Chondrocyte (in vitro differentiated cells): ENCODE measurements at regions not wholly inside any gene's neighbourhood (a gene's known extent, or its start where the extent isn't known, plus 50 kb on each side); places are given as distances from the start of the nearest gene placed in this dataset.

ENCODE experiments used
- DNase-seq: peaks from one replicate; pipeline ENCODE4 v3.0.0; 2021; ENCODE audit warnings: mixed read lengths, low spot score
- H3K27ac Mint-ChIP-seq: one replicate; pipeline ENCODE4 v1.8.0; 2021; ENCODE audit warnings: mild to moderate bottlenecking, moderate library complexity, mixed read lengths; ENCODE audit not compliant: unreplicated experiment
- H3K27me3 Mint-ChIP-seq: 2 replicates; pipeline ENCODE4 v1.8.0; 2021; ENCODE audit warnings: low read depth, mixed read lengths
- H3K36me3 Mint-ChIP-seq: 2 replicates; pipeline ENCODE4 v1.8.0; 2021; ENCODE audit warnings: low read depth, mixed read lengths
- H3K4me1 Mint-ChIP-seq: 2 replicates; pipeline ENCODE4 v1.8.0; 2021; ENCODE audit warnings: low read depth, mild to moderate bottlenecking, mixed read lengths
- H3K4me3 Mint-ChIP-seq: one replicate; pipeline ENCODE4 v1.8.0; 2021; ENCODE audit warnings: mild to moderate bottlenecking, moderate library complexity, mixed read lengths; ENCODE audit not compliant: unreplicated experiment
- H3K9me3 Mint-ChIP-seq: 2 replicates; pipeline ENCODE4 v1.8.0; 2021; ENCODE audit warnings: low read depth, mixed read lengths
- TF ChIP-seq, protein P1 (sequence below): fragments of 200-600 bp; sonication (generic); IDR thresholded peaks from 2 replicates; pipeline ENCODE4 v1.5.0; 2021; ENCODE audit warnings: antibody characterized with exemption, mild to moderate bottlenecking, moderate library complexity

DNA sequence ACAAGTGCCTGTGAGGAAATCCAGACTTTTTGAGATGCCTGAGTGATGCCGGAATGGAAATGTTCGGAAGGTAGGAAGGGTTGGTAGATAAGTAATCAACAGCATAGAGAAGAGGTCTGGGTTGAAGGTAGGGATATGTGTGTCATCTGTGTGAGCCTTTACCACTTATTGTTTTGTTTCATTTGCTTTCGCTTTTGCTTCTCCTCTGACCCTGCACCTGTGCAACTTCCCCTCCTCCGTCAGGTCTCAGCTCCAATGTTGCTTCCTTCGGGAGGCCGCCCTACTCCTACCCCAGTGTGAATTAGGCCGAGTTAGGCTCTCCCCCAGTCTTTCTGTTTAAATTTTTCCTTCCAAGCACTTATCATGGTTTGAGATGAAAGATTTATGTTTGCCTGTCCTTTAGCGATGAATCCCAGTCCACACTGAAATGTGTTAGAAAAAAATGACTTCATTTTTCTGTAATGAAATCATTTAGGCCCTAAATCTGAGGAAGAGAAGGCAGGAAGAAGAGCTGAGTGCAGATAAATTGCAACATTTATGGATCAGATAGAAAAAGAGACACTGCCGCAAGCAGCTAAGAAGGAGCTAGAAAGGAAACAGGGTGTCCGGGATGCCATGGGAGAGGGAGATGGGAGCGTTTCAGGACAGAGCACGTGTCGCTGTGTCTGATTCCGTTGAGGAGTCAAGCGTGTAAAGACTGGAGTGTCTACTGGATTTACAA, 139.6 kb upstream of the PELI1 start:
- Mint-ChIP-seq H3K27me3 (no peaks in the 10 kb centered on the region), H3K36me3 (no peaks in the 10 kb centered on the region), H3K4me1 (peaks cover 16% of the 10 kb centered on the region), H3K4me3 (no peak overlapping the region), H3K27ac (no peak overlapping the region), H3K9me3 (no peaks in the 10 kb centered on the region)
- TF ChIP-seq, protein P1, sequence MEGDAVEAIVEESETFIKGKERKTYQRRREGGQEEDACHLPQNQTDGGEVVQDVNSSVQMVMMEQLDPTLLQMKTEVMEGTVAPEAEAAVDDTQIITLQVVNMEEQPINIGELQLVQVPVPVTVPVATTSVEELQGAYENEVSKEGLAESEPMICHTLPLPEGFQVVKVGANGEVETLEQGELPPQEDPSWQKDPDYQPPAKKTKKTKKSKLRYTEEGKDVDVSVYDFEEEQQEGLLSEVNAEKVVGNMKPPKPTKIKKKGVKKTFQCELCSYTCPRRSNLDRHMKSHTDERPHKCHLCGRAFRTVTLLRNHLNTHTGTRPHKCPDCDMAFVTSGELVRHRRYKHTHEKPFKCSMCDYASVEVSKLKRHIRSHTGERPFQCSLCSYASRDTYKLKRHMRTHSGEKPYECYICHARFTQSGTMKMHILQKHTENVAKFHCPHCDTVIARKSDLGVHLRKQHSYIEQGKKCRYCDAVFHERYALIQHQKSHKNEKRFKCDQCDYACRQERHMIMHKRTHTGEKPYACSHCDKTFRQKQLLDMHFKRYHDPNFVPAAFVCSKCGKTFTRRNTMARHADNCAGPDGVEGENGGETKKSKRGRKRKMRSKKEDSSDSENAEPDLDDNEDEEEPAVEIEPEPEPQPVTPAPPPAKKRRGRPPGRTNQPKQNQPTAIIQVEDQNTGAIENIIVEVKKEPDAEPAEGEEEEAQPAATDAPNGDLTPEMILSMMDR, result no peak
- DNase-seq, result no peak

DNA sequence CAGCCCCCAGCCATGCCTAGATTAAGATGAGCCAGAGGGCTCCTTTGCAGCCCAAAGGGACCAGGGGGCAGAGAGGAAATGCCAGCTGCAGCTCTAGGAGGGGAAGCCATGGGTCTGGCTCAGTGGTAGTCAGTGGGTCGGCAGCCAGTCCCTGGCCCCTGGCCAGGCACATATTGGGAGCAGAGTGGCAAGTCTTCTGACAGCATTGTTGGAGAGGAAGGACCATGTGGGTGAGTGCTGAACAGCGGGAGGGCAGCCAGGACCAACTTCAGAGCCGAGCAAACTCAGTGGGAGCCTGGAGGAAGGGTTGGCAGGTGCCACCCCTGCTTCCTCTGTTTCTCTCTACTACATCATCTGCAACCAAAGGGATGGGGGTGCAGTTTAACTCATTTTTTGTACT, 140.5 kb upstream of the PELI1 start:
- Mint-ChIP-seq H3K4me3 (no peak overlapping the region), H3K9me3 (no peaks in the 10 kb centered on the region), H3K36me3 (no peaks in the 10 kb centered on the region), H3K27me3 (no peaks in the 10 kb centered on the region), H3K4me1 (peaks cover 26% of the 10 kb centered on the region), H3K27ac (no peak overlapping the region)
- TF ChIP-seq, protein P1, result no peak
- DNase-seq, result no peak

DNA sequence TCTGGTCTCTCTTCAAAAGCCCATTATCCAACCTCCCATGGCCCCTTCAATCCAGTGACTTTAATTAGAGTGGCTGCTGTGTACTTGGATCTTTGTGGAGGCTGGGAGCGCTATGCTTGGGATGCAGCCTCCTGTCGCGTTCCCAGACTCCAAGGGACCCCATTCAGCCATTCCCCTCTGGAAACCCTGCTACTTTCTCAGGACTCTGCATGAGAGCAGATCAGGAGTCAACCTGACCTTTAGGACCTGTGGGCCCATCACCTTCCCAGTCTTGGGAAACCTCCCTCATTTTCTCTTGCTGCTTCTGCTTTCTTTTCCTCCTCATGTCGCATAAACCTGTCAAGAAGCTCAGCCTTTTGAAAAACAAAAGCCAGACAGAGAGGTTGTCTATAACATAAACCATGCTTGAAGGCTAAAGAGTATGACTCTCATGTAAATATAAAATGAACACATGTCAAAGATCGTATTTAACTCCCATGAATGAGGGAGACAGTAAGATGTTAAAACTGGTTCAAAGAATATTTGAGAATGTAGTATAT, 143.1 kb upstream of the PELI1 start:
- Mint-ChIP-seq H3K4me1 (peaks cover 42% of the 10 kb centered on the region), H3K4me3 (no peak overlapping the region), H3K9me3 (no peaks in the 10 kb centered on the region), H3K27me3 (no peaks in the 10 kb centered on the region), H3K27ac (no peak overlapping the region), H3K36me3 (no peaks in the 10 kb centered on the region)
- TF ChIP-seq, protein P1, result no peak
- DNase-seq, result no peak

DNA sequence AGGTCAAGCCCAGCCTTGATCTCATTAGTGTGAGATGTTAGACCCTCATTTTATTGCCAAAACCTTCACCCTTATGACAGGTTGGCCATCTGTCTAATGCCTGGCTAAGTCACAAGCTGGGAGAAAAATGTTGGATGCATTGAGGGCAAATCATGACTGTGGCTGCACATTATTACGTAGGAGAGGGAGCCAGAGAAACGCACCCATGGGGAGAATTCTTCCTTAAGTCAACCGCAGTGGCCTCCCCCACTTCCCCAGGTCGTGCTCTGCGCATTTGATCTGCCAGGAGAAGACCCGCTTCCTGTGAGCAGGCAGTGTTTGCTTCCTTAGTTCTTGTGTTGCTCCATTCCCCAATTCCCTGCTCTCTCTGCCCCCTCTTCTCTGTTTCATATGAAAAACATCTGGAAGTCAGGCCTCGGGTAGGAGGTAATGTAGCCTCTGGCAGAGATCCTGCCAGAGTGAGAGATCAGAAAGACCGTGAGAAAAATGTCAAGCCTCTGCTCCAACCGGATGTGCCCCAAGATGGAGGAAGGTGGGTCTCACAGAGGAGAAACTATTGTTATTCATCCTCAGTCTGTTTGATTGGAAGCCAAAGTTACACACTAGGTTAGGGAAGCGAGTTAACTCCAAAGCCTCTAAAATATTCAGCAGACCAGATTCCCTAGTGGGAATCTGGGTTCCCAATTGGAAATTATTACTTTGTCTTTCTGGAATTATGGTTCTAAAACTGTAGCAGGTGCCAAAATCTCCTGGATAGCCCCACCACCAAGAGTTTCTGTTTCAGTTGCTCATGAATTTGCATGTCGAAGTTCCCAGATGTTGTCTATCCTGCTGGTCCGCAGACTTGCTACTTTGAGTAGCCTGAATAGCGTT, 144.3 kb upstream of the PELI1 start:
- H3K27ac Mint-ChIP-seq, result peak overlapping the region; percentile 99
- no peak overlapping the region for H3K4me3 Mint-ChIP-seq

DNA sequence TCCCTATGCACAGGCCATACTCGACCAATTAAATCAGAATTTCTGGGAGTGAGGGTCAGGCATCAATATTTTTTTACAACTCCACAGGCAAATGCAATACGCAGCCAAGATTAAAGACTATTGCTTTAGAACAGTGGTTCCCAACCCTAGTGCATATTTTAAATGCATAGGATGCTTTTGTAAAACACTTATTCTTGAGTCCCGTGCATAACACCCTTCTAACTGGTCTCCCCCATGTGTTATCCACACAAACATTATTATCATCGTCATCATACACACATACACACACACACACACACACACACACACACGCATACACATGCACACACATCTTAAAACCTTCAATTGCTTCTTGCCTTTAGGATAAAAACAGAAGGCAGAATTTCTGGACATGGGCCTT, 145.0 kb upstream of the PELI1 start:
- no peaks in the 10 kb centered on the region for H3K36me3 Mint-ChIP-seq
- no peak for DNase-seq
- TF ChIP-seq, protein P1, result no peak
- H3K4me3 Mint-ChIP-seq, result no peak overlapping the region
- H3K27ac Mint-ChIP-seq, result peak overlapping the region; percentile 99
- H3K9me3 Mint-ChIP-seq, result no peaks in the 10 kb centered on the region
- H3K4me1 Mint-ChIP-seq, result peaks cover 42% of the 10 kb centered on the region
- H3K27me3 Mint-ChIP-seq, result no peaks in the 10 kb centered on the region

More for the DNA sequence above, 144.3 kb upstream of the PELI1 start:
- Mint-ChIP-seq H3K9me3 (no peaks in the 10 kb centered on the region), H3K27me3 (no peaks in the 10 kb centered on the region), H3K36me3 (no peaks in the 10 kb centered on the region), H3K4me1 (peaks cover 42% of the 10 kb centered on the region)
- TF ChIP-seq, protein P1, result no peak
- DNase-seq, result no peak
